GM06990 (cell line): ENCODE measurements at regions not wholly inside any gene's neighbourhood (a gene's known extent, or its start where the extent isn't known, plus 50 kb on each side); places are given as distances from the start of the nearest gene placed in this dataset.

Source experiments
- DNase-seq: peaks from one replicate; pipeline ENCODE4 v3.0.0-alpha.2; 2011; ENCODE audit not compliant: insufficient read length; ENCODE audit errors: extremely low read depth
- H3K27me3 ChIP-seq: replicated peaks from 2 replicates; pipeline ENCODE4 v1.6.0; 2011; ENCODE audit warnings: low read length; ENCODE audit not compliant: control insufficient read depth, insufficient read depth
- H3K36me3 ChIP-seq: 2 replicates; pipeline ENCODE4 v1.5.1; 2011; ENCODE audit warnings: low read length; ENCODE audit not compliant: control insufficient read depth, insufficient read depth
- H3K4me3 ChIP-seq: replicated peaks from 2 replicates; pipeline ENCODE4 v1.5.1; 2011; ENCODE audit warnings: low read depth, mild to moderate bottlenecking, control low read depth, low read length
- CTCF ChIP-seq: IDR thresholded peaks from 2 replicates; pipeline ENCODE4 v1.5.1; 2011; ENCODE audit warnings: low read length, control low read depth, mild to moderate bottlenecking, inconsistent platforms; ENCODE audit not compliant: insufficient read depth, poor library complexity, severe bottlenecking

DNA sequence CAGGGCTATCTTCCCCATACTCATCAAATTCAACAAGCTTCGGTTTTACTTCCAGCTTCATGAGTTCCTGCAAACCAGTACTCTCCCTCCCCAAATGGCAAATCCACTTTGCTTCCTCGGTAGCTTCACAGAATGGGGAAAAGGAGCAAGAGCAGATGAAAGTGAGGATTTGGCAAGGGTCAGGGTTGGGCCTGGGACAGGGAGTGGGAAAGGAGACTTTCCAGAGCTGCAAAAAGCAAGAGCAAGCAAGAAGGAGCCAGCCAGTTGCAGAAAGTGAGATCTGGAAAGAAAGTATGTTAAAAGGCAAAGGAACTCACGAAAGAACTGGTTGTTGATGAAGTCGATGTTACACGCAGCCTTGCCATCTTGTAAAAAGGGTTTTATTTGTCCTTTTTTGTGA, 522.8 kb upstream of the TBX3 start:
- TF ChIP-seq CTCF: no peak

DNA sequence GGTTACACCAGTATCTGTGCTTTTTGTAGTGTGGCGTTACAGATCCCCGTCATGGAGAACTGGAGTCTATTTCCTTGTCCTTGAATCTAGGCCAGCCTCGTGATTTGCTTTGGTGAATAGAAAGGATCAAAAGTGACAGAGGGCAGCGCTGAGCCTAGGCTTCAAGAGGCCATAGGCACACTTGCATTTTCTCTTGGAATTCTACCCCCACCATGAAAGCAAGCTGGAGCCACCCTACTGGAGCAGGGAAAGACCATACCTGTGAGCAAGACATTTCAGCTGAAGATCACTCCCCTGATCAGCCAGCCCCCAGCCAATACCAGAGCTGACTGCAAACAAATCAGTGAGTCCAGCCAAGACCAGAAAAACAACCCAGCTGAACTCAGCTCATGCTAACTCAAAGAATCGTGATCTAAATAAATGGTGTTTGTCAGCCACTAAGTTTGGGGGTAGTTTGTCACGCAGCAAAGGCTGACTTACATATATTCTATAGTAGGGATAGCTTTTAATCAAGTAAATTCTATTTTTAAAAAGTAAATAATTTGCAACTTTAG, 521.9 kb upstream of the TBX3 start:
- no peaks in the 10 kb centered on the region for H3K36me3 ChIP-seq
- no peak for TF ChIP-seq CTCF
- no peak for DNase-seq
- no peak overlapping the region for H3K4me3 ChIP-seq
- H3K27me3 ChIP-seq: no peaks in the 10 kb centered on the region; the same call in 1 of the 2 replicates

More for the DNA sequence above, 522.8 kb upstream of the TBX3 start:
- Histone ChIP-seq H3K36me3 (no peaks in the 10 kb centered on the region), H3K27me3 (no peaks in the 10 kb centered on the region; the same call in 1 of the 2 replicates), H3K4me3 (no peak overlapping the region)
- DNase-seq: no peak

- H3K27me3 ChIP-seq: no peaks in the 10 kb centered on the region; the same call in 1 of the 2 replicates
- TF ChIP-seq CTCF: no peak
- no peaks in the 10 kb centered on the region for H3K36me3 ChIP-seq
- no peak overlapping the region for H3K4me3 ChIP-seq
- DNase-seq: no peak
Measured at GRCh38 chr12:115204957-115205754, 521.2 kb upstream of the TBX3 start.

DNA sequence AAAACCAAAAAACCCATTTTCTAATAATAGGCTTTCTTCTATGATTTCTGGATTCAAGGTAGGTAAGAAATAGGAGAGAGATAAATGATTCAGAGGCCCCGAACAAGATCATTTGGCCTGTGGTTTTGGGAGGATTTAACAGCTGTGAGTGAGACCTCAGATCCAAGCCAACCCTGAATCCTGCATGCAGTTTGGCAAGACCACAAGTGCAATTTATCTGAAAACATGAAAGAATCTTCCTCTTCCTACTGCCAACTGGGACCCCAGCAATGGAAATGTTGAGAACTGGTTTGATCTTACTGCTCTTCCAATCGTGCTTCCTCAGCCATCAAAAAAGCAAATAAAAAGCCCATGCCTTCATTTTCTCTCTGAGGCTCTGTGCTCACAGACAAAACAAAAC, 519.7 kb upstream of the TBX3 start:
- H3K4me3 ChIP-seq: no peak overlapping the region
- no peak for TF ChIP-seq CTCF
- H3K36me3 ChIP-seq: no peaks in the 10 kb centered on the region
- no peaks in the 10 kb centered on the region; the same call in 1 of the 2 replicates for H3K27me3 ChIP-seq
- no peak for DNase-seq

- no peaks in the 10 kb centered on the region for H3K36me3 ChIP-seq
- DNase-seq: no peak
- no peak overlapping the region for H3K4me3 ChIP-seq
- no peak for TF ChIP-seq CTCF
- no peaks in the 10 kb centered on the region; the same call in 1 of the 2 replicates for H3K27me3 ChIP-seq
Measured at GRCh38 chr12:115201966-115202365, 518.0 kb upstream of the TBX3 start.
